ENCODE measurements at regions not wholly inside any gene's neighbourhood (a gene's known extent, or its start where the extent isn't known, plus 50 kb on each side); places are given as distances from the start of the nearest gene placed in this dataset.

DNA sequence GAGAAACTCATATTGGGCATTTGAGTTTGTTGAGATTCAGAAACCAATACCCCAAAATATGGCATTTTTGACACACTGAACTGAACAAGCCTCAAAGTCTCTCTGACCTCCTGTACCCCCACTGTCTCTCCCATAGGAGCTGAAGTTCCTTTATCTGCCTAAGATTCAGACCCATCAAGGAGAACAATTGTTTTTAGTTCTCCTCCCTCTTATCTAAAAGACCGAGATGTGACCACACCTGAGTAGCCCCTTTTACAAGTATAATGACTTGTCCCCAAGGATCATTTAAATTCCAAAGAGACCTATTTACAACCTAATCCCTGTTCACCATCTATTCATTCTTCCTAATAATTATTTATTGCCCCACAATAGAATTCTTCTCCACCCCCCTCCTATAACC, 122.1 kb upstream of the PLAAT1 start:
- TF ChIP-seq NFRKB (IDR thresholded peaks at IDR 0.05): no peak
- no peak for TF ChIP-seq SUZ12 (IDR thresholded peaks at IDR 0.05)
- TF ChIP-seq FOXK2 (IDR thresholded peaks at IDR 0.05): no peak
- no peak for TF ChIP-seq TARDBP (IDR thresholded peaks at IDR 0.05)
- no peak for TF ChIP-seq SP1 (IDR thresholded peaks at IDR 0.05)
- no peak for TF ChIP-seq CTBP1 (IDR thresholded peaks at IDR 0.05; ENCODE audit: borderline replicate concordance)
- no peak for TF ChIP-seq ZNF384 (IDR thresholded peaks at IDR 0.05)
- no peak for TF ChIP-seq FOXA1 (IDR thresholded peaks at IDR 0.05)
- no peak for TF ChIP-seq BHLHE40 (IDR thresholded peaks at IDR 0.05; ENCODE audit: borderline replicate concordance)
- TF ChIP-seq, protein P1, sequence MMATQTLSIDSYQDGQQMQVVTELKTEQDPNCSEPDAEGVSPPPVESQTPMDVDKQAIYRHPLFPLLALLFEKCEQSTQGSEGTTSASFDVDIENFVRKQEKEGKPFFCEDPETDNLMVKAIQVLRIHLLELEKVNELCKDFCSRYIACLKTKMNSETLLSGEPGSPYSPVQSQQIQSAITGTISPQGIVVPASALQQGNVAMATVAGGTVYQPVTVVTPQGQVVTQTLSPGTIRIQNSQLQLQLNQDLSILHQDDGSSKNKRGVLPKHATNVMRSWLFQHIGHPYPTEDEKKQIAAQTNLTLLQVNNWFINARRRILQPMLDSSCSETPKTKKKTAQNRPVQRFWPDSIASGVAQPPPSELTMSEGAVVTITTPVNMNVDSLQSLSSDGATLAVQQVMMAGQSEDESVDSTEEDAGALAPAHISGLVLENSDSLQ (IDR thresholded peaks at IDR 0.05): no peak
- TF ChIP-seq ELF4 (IDR thresholded peaks at IDR 0.05): no peak

Measured in HEK293T (cell line).